NCI-H1105 treated with DMSO at 0.1 percent for 48 hours (cell line): ENCODE measurements at regions not wholly inside any gene's neighbourhood (a gene's known extent, or its start where the extent isn't known, plus 50 kb on each side); places are given as distances from the start of the nearest gene placed in this dataset.
"Not testable (repeated sequence)": the region's sequence is repeated elsewhere in the genome, so short reads cannot be mapped to it uniquely, and the experiment has no call there.

Source experiments
- DNase-seq: peaks from one replicate; lab custom pipeline; 2025; lab: John Stamatoyannopoulos, UW

DNA sequence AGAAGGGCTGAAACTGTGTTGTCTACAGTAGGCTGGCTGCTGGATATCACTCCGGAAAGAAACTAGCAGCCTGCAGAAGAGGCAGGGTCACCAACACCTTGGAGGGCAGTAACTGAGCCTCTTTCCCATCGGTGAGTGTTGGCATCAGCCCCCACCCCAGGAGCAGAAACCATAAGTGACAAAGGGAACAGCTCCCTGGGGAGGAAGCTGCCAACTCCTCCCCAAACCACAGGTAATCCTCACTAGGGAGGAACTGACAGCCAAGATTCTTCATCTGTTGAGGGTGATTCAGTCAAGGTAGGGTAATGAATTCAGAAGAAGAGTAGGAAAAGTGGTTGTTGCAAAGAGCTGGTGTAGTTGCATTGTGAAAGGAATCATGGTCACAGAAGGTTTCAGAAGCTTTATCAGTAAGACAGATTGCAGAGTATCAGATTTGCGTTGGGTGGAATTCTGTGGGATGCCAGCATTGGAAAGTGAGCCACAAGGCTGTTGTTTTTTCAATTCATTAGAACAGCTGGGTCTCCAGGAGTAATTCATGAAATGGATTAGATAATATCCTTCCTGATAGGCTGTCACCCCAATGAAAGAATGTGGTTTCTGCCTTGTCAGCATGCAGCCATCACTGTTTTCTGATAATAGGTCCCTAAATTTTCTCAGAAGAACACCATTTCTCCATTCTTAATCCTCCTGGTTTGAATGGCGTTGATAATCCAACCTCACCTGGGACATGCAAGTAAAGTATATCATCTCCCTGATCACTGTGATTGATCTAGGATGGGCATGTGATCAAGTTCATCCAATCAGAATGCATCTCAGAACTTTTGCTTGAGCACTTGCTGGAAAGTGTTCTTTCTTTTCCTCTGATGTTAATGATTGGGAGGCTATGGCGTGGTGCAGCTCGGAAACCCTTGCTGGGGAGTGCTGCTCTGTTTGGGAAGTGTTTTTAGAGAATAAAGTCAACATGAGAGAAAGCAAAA, 75.0 kb upstream of the CTBP2 start:
- no peak for DNase-seq

DNA sequence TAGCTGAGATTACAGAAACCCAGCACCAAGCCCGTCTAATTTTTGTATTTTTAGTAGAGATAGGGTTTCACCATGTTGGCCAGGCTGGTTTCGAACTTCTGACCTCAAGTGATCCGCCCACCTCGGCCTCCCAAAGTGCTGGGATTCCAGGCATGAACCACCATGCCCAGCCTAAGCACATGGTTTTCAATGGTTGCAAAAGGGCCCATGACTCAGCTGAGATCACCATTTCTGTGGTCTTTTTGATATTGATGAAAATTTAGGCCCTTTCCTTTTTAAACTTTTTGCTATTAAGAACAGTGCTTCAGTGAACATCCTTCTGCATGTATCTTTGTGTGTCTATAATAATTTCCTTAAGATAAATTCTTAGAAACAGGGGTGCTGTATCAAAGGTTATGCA, 74.2 kb upstream of the CTBP2 start:
- DNase-seq = not testable (repeated sequence)

DNA sequence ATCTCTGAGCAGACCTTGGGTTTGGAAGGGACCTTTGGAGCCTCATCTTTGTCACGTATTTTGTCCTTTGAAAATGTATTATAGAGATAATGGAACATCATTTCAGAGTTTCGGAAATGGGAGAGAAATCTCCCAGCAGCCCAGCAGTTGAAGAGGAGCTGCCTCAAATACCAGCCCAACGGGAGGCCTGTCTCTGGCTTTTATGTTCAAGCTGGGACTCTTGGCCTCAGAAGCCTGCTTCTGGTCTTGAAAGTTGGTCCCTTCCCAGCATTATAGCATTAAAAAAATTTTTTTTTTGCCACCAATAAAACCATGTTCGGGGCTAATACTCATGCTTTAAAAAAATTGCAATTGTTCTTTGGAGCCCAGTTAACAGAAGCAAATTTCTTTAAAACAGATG, 73.4 kb upstream of the CTBP2 start:
- no peak for DNase-seq

DNA sequence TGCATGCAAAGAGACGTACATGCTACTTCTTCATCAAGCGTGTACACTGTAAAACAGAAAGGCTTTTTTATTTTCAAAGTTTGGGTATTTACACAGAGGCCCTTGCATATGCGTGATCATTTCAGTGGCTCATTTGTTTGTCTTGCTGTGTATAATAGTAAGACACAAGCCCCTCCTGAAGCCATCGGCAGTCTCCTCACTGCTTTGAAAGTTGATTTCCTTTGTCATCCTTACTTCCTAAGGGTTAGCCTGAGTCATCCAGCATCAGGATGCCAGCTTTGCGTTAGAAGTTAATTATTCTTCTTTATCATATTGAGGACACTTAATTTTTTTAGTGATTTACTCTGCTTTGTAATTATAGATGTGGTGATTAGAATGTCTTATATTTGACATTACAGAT, 72.5 kb upstream of the CTBP2 start:
- no peak for DNase-seq

DNA sequence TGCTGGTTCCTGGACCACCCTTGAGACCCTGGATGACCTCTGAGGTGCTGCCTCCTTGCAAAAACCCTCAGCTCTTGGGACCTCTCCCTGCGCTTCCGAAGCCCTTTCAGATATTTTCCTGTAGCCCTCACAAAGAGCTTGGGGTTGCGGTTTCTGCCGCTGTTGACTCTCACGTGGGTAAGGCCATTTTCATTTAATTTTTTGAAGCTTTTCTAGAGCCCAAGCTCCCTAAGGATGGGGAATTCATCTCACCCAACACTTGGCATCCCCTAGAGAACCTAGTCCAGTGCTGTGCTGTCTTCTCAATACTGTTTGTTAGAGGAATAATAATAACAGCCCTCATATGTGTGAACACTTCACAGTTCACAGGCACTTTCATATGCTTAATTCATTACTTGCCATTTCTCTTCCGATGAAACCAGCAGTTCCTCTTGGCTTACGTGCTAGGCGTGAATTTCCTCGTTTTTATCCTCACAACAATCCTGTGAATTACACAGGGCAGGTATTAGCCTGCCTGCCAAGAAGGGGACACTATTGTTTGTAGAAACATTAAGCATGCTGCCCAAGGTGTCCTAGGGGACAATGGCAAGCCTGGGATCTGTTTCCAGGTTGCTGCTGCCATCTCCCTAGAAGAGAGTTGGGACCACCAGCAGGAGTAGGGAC, 71.6 kb upstream of the CTBP2 start:
- DNase-seq = no peak

DNA sequence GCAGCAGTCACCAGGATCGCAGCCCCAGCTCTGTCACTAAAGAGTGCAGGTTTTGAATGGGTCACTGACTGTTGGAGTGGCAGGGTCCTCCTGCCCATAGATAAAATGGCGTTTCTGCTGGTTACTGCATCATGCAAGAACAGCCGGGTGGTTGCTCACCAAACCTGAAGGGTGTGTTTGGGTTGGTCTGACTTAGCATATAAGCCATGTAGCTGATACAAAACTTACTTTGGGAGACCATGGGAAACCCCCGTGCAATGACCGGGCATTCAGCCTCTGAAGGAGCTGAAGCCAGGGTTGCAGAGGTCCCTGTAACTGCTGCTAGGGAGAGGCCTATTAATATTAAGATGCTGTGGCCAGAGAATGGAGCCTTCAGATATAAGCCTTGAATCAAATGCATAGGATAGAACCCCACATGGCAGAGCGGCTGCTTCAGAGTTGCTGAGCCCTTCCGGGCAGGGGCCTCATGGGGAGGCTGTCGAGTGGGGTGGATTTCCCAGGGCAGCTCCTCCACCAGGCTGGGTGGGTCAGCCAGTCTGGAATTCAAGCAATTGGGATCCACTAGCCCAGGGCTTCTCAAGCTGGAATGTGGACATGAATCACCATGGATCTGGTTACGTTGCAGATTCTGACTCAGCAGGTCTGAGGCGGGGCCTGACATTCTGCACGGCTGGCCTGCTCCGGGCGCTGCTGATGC, 70.9 kb upstream of the CTBP2 start:
- no peak for DNase-seq

DNA sequence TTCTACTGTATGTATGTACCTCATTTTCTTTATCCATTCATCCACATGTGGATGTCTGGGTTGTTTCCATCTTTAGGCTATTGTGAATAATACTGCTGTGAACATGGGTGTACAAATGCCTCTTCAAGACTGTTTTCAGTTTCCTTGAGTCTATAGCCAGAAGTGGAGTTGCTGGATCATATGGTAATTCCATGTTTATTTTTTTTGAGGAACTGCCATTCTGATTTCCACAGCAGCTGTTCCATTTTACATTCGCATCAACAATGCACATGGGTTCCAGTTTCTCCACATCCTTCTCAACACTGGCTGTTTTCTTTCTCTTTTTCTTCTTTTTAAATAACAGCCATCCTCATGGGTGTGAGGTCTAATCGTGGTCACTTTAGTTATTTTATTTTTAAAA, 69.9 kb upstream of the CTBP2 start:
- no peak for DNase-seq

DNA sequence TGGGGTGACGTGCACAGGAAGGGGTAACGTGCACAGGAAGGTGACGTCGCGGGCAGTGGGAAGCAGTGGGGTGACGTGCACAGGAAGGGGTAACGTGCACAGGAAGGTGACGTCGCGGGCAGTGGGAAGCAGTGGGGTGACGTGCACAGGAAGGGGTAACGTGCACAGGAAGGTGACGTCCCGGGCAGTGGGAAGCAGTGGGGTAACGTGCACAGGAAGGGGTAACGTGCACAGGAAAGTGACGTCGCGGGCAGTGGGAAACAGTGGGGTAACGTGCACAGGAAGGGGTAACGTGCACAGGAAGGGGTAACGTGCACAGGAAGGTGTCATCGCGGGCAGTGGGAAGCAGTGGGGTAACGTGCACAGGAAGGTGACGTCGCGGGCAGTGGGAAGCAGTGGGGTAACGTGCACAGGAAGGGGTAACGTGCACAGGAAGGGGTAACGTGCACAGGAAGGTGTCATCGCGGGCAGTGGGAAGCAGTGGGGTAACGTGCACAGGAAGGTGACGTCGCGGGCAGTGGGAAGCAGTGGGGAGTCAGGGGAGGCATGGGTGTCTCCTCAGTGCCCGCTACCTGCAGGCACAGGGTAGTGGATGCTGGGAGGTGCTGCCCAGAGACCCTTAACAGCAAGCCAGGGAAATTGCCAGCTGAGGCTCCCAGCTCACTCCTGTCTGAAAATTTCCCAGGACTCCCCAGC, 68.0 kb upstream of the CTBP2 start:
- DNase-seq = not testable (repeated sequence)

DNA sequence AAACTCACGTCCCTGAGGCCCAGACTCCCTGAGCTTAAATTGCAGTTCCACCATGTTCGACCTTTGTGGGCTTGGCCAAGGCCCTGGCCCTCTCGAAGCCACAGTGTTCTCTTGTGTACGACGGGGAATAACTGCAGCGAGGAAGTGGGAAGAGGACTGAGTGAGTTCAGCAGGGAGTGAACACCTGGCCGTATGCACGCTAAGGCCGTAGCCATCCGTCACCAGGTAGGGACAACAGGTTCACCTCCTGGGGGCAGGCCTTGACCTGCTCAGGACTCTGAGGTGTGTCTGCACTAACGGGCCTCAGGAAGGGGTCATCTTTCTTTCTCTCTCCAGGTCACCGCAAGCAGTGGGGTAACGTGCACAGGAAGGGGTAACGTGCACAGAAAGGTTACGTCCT, 67.2 kb upstream of the CTBP2 start:
- DNase-seq = no peak

DNA sequence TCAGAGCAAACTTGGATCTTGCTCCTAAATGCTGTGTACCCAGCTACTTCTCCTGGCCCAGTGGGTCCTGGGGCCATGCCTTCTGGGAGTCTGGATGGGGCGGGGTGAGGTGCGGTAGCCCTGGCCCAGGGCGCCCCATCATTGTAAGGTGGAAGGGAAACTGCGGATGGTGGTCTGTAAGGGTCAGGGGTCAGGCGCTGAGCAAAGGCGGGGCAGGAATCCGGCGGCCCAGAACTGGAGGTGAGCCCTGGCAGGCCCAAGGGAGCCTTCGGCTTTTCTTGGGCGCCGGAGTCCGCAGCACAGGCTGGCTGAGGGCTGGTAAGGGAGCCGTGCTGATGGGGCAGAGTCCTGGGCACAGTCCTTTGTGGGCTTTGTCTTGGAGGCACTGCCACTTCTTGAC, 66.5 kb upstream of the CTBP2 start:
- no peak for DNase-seq

DNA sequence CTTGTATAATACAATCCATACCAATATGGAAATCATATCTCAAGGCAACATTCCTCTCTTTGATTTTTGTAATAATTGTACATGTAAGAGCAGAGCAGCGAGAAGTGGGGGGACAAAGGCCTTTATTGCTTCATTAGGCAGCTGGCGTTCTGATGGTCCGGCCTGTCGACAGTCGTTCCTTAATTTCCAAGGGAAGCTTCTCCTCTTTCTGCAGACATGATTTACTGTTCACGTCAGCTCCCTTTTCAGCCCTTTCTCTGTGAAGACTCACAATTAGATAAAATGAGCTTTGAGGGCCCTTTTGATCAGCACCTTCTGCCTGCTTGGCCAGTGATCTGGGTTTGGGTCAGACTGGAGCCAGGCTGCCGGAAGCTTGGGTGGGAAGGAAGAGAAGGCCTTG, 65.6 kb upstream of the CTBP2 start:
- no peak for DNase-seq

DNA sequence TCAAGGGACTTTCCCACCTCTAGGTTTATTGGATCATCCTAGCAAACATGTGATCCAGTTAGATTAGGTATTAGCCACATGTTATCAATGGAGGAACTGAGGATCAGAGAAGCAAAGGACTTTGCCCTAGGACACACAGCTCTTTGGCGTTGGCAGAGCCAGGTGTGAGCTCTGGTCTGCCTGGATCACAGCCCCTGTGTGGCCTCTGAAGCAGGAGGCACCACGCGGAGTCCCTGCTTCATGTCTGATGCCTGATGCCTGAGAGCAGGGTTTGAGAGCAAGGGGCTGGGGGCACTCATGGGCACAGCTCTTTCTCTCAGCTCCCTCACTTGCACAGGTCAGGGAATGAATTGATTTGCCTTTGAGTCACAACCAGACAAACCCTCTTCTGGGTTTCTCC, 64.7 kb upstream of the CTBP2 start:
- DNase-seq = no peak

DNA sequence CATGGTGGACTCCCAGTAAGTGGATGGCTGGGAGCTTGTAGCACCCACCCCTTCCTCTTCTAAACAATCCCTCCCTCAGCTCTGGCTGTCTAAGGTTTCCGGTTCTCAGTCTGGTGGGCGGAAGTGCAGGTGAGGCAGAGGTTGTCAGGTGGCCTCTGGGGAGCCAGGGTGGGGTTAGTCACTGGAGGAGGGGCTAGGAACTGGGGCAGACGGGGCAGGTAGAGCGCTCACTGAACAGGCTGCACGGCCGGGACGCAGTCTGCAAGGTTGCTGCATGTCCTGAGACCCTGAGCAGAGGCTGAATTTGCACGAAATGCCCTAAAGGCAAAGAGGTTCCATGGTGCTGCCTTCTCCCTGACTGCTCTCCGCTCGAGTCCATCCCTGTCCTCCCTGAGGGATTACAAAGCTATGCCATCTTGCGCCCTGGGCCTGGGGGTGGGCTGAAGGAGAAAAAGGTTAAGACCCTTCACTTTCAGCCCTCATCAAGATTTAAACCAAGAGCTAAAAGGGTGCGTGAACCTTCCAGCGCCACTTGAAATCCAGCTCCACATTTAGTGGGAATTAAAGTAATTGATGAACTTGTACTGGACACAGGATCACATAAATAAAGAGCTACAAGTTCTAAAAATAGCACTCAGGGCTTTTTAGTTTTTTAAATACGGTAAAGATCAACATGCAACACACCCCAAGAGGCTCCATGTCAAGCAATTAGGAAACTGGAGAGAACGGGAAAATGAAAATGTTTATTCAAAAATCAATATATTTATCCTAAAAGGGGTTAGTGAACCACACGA, 62.3 kb upstream of the CTBP2 start:
- DNase-seq = no peak

DNA sequence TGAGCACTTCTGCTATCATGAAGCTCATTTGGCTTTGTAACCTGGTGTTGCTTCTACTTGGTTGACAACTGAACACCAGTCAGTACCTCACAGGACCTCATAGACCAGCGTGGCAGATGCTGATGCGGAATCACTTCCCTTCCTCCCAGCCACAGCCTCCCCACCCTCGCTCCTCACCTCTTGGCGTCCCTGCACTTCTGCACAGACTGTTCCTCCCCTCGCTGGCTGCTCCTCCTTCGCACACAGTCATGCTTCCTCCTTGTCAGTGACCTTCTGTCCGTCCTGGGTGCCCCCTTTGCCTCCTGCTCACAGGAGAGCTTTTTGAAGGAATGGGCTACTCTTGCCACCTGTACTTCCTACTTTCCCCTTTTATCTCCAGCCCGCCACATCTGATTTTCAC, 61.4 kb upstream of the CTBP2 start:
- no peak for DNase-seq

DNA sequence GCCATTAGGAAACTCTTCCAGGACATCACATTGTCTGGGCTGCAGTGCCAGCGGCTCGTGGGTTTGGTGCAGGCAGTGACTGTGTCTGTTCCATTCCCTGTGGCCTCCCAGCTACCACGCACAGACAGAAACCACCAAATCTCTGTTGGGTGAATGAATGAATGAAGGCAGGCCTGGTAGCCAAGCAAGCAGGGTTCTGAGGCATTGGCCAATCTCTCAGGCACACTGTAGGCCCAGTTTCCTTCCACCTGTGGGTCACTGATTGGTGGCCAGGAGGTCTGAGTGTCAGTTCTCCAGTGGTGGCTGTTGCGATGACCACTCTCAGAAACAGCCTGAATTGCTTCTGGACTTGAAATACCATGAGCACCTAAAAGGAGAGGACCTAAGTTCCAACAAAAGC, 59.4 kb upstream of the CTBP2 start:
- DNase-seq = no peak

DNA sequence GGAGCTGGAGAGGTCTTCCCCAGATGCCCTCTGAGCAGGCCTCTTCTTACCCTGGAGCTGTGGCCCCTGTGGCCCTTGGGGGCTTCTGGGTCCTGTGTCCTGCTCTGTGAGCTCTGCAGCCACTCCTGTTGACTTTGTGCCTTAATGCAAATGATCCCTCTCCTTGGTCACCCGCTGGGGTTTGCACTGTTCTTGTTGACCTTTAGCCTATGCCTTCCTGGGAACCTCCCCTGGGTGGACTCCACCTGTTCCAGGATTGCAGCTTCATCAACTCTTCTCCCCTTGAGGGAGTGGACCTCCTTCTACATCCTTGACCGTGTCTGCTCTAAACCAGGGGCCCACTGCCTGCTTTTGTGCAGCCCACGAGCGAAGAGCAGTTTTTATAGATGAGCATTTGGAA, 58.6 kb upstream of the CTBP2 start:
- DNase-seq = no peak

DNA sequence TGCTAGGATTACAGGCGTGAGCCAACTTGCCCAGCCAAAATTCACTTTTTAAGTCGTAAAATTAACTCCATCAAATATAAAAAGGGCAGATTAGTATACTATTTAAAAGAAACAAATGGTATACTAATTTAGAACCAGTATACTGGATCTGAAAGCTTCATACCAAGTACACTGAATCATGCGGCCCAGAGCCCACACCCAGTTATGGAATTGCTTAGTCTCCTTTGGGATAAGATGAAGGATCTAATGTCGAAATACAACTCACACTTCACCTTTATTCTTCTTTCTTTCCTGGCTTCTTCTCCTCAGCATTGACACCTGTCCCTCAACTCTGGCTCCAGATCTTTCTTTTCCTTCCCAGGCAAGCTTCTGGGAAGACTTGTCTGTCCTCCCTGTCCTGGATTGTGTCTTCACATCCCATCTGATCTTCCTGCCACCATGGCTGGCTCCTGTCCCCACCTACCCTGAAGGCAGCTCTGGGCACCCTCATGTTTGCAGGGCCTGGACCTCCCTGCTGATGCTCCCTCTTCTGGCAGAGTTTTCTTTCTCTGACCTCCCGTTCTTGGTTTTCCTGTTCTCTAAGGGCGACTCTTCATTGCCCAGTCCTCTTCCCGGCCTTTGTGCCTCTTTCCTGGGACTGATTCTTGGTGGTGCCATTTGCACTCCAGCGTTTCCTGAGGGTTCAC, 57.8 kb upstream of the CTBP2 start:
- DNase-seq = no peak

DNA sequence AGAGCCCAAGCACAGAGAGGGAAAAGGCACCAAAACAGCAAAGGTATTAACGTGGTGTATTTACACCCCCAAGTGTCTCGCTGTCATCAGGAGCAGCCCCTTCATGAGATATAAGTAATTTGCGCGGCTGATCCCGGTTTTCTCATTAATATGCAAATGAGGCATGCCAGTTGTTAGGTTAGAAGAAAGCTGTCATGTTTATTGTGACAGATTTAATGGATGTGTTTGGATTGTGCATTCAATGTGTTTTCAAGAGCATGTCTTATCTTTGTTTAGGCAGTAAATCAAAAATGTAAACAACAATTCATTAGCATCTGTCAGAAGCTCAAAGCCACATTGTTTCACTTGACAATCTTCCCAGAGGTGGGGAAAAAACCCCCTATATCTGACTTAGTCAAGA, 56.5 kb upstream of the CTBP2 start:
- no peak for DNase-seq

DNA sequence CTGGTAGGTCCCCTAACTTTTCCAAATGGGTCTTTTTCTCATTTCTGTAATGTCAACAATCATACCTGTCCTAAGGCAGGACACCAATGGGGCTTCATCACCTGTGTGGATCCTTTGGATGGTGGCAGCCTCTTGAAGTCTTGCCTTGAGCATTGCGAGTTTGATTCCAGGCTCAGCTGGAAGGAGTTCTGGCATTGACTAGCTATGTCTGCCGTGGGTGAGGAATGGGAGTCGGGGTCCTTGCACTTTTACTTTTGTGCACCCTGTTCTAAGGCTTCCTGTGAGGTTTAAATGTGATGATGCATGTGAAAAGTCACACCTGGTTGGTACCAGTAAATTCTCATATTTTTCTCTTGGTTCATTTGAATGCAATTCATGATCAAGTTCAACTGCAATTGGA, 55.9 kb upstream of the CTBP2 start:
- DNase-seq = no peak

DNA sequence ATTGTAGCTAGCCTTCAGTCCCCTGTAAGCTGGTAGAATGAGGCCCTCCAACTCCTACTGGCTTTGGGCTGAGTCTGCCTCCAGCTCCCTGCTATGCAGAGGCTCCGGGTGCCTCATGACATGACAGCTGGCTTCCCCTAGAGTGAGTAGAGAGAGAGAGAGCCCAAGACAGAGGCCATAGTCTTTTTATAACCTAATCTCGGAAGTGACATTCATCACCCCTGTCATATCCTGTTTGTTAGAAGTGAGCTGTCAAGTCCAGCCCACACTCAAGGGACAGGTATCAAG, 53.9 kb upstream of the CTBP2 start:
- no peak for DNase-seq
